Mesothelial cell of epicardium (in vitro differentiated cells): ENCODE measurements at regions not wholly inside any gene's neighbourhood (a gene's known extent, or its start where the extent isn't known, plus 50 kb on each side); places are given as distances from the start of the nearest gene placed in this dataset.

Source experiments
- DNase-seq, 2 experiments: peaks; one replicate each; pipeline ENCODE4 v3.0.0; 2021; ENCODE audit warnings: low spot score in 2 of 2; ENCODE audit not compliant: unreplicated experiment in 2 of 2
- H3K27ac Mint-ChIP-seq: 2 replicates; pipeline ENCODE4 v1.8.0; 2021; ENCODE audit warnings: mixed read lengths
- H3K27me3 Mint-ChIP-seq: 2 replicates; pipeline ENCODE4 v1.8.0; 2021; ENCODE audit warnings: low read depth, mixed read lengths
- H3K36me3 Mint-ChIP-seq: 2 replicates; pipeline ENCODE4 v1.8.0; 2021; ENCODE audit warnings: mixed read lengths
- H3K4me1 Mint-ChIP-seq: 2 replicates; pipeline ENCODE4 v1.8.0; 2021; ENCODE audit warnings: mixed read lengths
- H3K4me3 Mint-ChIP-seq: 2 replicates; pipeline ENCODE4 v1.8.0; 2021; ENCODE audit warnings: mild to moderate bottlenecking, moderate library complexity, mixed read lengths
- H3K9me3 Mint-ChIP-seq: 2 replicates; pipeline ENCODE4 v1.8.0; 2021; ENCODE audit warnings: mixed read lengths
- CTCF ChIP-seq: fragments of 200-600 bp; sonication (generic); IDR thresholded peaks from one replicate; pipeline ENCODE4 v1.5.0; 2021; ENCODE audit warnings: antibody characterized with exemption; ENCODE audit not compliant: unreplicated experiment

- Mint-ChIP-seq H3K4me3 (no peak overlapping the region), H3K4me1 (peaks cover 15% of the 10 kb centered on the region)
Observed at GRCh38 chr1:228825041-228825440, 89.8 kb downstream of the RHOU start.

GRCh38 chr1:228825840-228826484, 90.7 kb downstream of the RHOU start:
- peaks cover 4% of the 10 kb centered on the region for H3K9me3 Mint-ChIP-seq
- H3K36me3 Mint-ChIP-seq: no peaks in the 10 kb centered on the region
- no peak overlapping the region for H3K4me3 Mint-ChIP-seq
- DNase-seq: no peak
- peaks cover 16% of the 10 kb centered on the region for H3K4me1 Mint-ChIP-seq
- no peaks in the 10 kb centered on the region for H3K27me3 Mint-ChIP-seq
- TF ChIP-seq CTCF: no peak
- H3K27ac Mint-ChIP-seq: peak overlapping the region; percentile 33

More at GRCh38 chr1:228825041-228825440, 89.8 kb downstream of the RHOU start:
- peaks cover 4% of the 10 kb centered on the region for H3K9me3 Mint-ChIP-seq
- H3K27me3 Mint-ChIP-seq: no peaks in the 10 kb centered on the region
- DNase-seq: no peak
- H3K27ac Mint-ChIP-seq: no peak overlapping the region
- no peaks in the 10 kb centered on the region for H3K36me3 Mint-ChIP-seq
- TF ChIP-seq CTCF: no peak

- no peak for TF ChIP-seq CTCF
- no peak overlapping the region for H3K27ac Mint-ChIP-seq
- peaks cover 4% of the 10 kb centered on the region for H3K9me3 Mint-ChIP-seq
Observed at GRCh38 chr1:228827019-228827418, 91.7 kb downstream of the RHOU start.

GRCh38 chr1:228828151-228828550, 92.9 kb downstream of the RHOU start:
- H3K27me3 Mint-ChIP-seq: no peaks in the 10 kb centered on the region
- H3K36me3 Mint-ChIP-seq: no peaks in the 10 kb centered on the region
- H3K4me3 Mint-ChIP-seq: no peak overlapping the region
- H3K9me3 Mint-ChIP-seq: peaks cover 4% of the 10 kb centered on the region
- H3K27ac Mint-ChIP-seq: no peak overlapping the region
- TF ChIP-seq CTCF: no peak
- H3K4me1 Mint-ChIP-seq: peaks cover 21% of the 10 kb centered on the region
- DNase-seq: no peak

More at GRCh38 chr1:228827019-228827418, 91.7 kb downstream of the RHOU start:
- no peak for DNase-seq
- H3K27me3 Mint-ChIP-seq: no peaks in the 10 kb centered on the region
- H3K36me3 Mint-ChIP-seq: no peaks in the 10 kb centered on the region
- no peak overlapping the region for H3K4me3 Mint-ChIP-seq
- peaks cover 21% of the 10 kb centered on the region for H3K4me1 Mint-ChIP-seq

GRCh38 chr1:228830185-228830953, 95.1 kb downstream of the RHOU start:
- Mint-ChIP-seq H3K9me3 (peaks cover under 1% of the 10 kb centered on the region), H3K4me3 (no peak overlapping the region), H3K4me1 (peaks cover 16% of the 10 kb centered on the region), H3K36me3 (no peaks in the 10 kb centered on the region), H3K27me3 (no peaks in the 10 kb centered on the region), H3K27ac (no peak overlapping the region)
- no peak for DNase-seq
- no peak for TF ChIP-seq CTCF
